LHCN-M2 (cell line): ENCODE measurements at regions not wholly inside any gene's neighbourhood (a gene's known extent, or its start where the extent isn't known, plus 50 kb on each side); places are given as distances from the start of the nearest gene placed in this dataset.
A peak's percentile ranks its signal among the peaks of the same experiment; 100 is the strongest.

ENCODE experiments used
- DNase-seq: peaks from one replicate; pipeline ENCODE4 v3.0.0-alpha.2; 2012; ENCODE audit warnings: low read depth

- DNase-seq, result no peak
Observed at GRCh38 chr5:33242277-33242676, 198.5 kb upstream of the TARS1 start.

GRCh38 chr5:33244441-33245150 lies 196.2 kb upstream of the TARS1 start:
- DNase-seq, result no peak

- DNase-seq, result no peak
Observed at GRCh38 chr5:33254579-33254978, 186.2 kb upstream of the TARS1 start.

GRCh38 chr5:33257807-33258429 lies 182.8 kb upstream of the TARS1 start:
- peak; percentile 90 for DNase-seq

- DNase-seq, result peak; percentile 17
Observed at GRCh38 chr5:33258553-33258952, 182.2 kb upstream of the TARS1 start.

GRCh38 chr5:33260098-33260497 lies 180.7 kb upstream of the TARS1 start:
- peak; percentile 32 for DNase-seq

GRCh38 chr5:33261305-33261704 lies 179.5 kb upstream of the TARS1 start:
- DNase-seq, result peak; percentile 66

GRCh38 chr5:33261747-33262146 lies 179.0 kb upstream of the TARS1 start:
- DNase-seq, result no peak

GRCh38 chr5:33267801-33268200 lies 173.0 kb upstream of the TARS1 start:
- peak; percentile 19 for DNase-seq

GRCh38 chr5:33268374-33268773 lies 172.4 kb upstream of the TARS1 start:
- no peak for DNase-seq

GRCh38 chr5:33270671-33271070 lies 170.1 kb upstream of the TARS1 start:
- no peak for DNase-seq

GRCh38 chr5:33271606-33272005 lies 169.2 kb upstream of the TARS1 start:
- DNase-seq, result no peak

GRCh38 chr5:33272288-33272687 lies 168.5 kb upstream of the TARS1 start:
- DNase-seq, result peak; percentile 93

GRCh38 chr5:33273985-33274384 lies 166.8 kb upstream of the TARS1 start:
- no peak for DNase-seq

GRCh38 chr5:33275391-33275790 lies 165.4 kb upstream of the TARS1 start:
- no peak for DNase-seq

GRCh38 chr5:33275921-33276627 lies 164.7 kb upstream of the TARS1 start:
- DNase-seq, result peak; percentile 25

- DNase-seq, result no peak
Observed at GRCh38 chr5:33276628-33276950, 164.2 kb upstream of the TARS1 start.

GRCh38 chr5:33277061-33277650 lies 163.6 kb upstream of the TARS1 start:
- no peak for DNase-seq

- no peak for DNase-seq
Observed at GRCh38 chr5:33281431-33281843, 159.3 kb upstream of the TARS1 start.

- no peak for DNase-seq
Observed at GRCh38 chr5:33282157-33282556, 158.6 kb upstream of the TARS1 start.

GRCh38 chr5:33282696-33283095 lies 158.1 kb upstream of the TARS1 start:
- DNase-seq, result no peak

- DNase-seq, result no peak
Observed at GRCh38 chr5:33283243-33283642, 157.5 kb upstream of the TARS1 start.

- no peak for DNase-seq
Observed at GRCh38 chr5:33284681-33285080, 156.1 kb upstream of the TARS1 start.
